DOHH2 (cell line): ENCODE measurements at regions not wholly inside any gene's neighbourhood (a gene's known extent, or its start where the extent isn't known, plus 50 kb on each side); places are given as distances from the start of the nearest gene placed in this dataset.

Source experiments
- H3F3A ChIP-seq: fragments of 200-600 bp; sonication (generic), shearing (Covaris generic); 2 replicates; pipeline ENCODE4 v1.6.0; 2016; ENCODE audit warnings: antibody characterized with exemption, mild to moderate bottlenecking; ENCODE audit not compliant: control insufficient read depth, insufficient read depth
- H3K27ac ChIP-seq: fragments of 200-600 bp; sonication (generic); 2 replicates; pipeline ENCODE4 v1.5.1; 2014; ENCODE audit warnings: low read depth, mild to moderate bottlenecking, low read length, moderate library complexity
- H3K27me3 ChIP-seq: fragments of 200-600 bp; sonication (generic); 2 replicates; pipeline ENCODE4 v1.6.1; 2014; ENCODE audit warnings: mild to moderate bottlenecking, low read length, mixed read lengths; ENCODE audit not compliant: control insufficient read depth
- H3K36me3 ChIP-seq: fragments of 200-600 bp; sonication (generic); 2 replicates; pipeline ENCODE4 v1.6.1; 2014; ENCODE audit warnings: mild to moderate bottlenecking, low read length, moderate library complexity, mixed read lengths; ENCODE audit not compliant: control insufficient read depth
- H3K4me1 ChIP-seq: fragments of 200-600 bp; sonication (generic); 2 replicates; pipeline ENCODE4 v1.6.1; 2014; ENCODE audit warnings: mild to moderate bottlenecking, low read length, mixed read lengths; ENCODE audit not compliant: control insufficient read depth
- H3K4me2 ChIP-seq: fragments of 200-600 bp; sonication (generic); 2 replicates; pipeline ENCODE4 v1.6.0; 2014; ENCODE audit warnings: mild to moderate bottlenecking, low read length, moderate library complexity
- H3K4me3 ChIP-seq: fragments of 200-600 bp; sonication (generic); 2 replicates; pipeline ENCODE4 v1.5.1; 2014; ENCODE audit warnings: mild to moderate bottlenecking, low read length, mixed read lengths
- H3K79me2 ChIP-seq: fragments of 200-600 bp; sonication (generic); 2 replicates; pipeline ENCODE4 v1.6.1; 2014; ENCODE audit warnings: mild to moderate bottlenecking, low read length, mixed read lengths; ENCODE audit not compliant: control insufficient read depth
- H3K9me2 ChIP-seq: fragments of 200-600 bp; sonication (generic); replicated peaks from 2 replicates; pipeline ENCODE4 v1.6.1; 2014; ENCODE audit warnings: mild to moderate bottlenecking, low read length, mixed read lengths; ENCODE audit not compliant: control insufficient read depth
- H3K9me3 ChIP-seq: fragments of 200-600 bp; sonication (generic); 2 replicates; pipeline ENCODE4 v1.6.1; 2014; ENCODE audit warnings: antibody characterized with exemption, low read length, mixed read lengths; ENCODE audit not compliant: control insufficient read depth, insufficient read depth
- H4K20me1 ChIP-seq: fragments of 200-600 bp; sonication (generic); 2 replicates; pipeline ENCODE4 v1.6.0; 2014; ENCODE audit warnings: low read depth, mild to moderate bottlenecking, antibody characterized with exemption, low read length, moderate library complexity; ENCODE audit not compliant: control insufficient read depth, insufficient read depth
- CTCF ChIP-seq: fragments of 200-600 bp; sonication (generic); IDR thresholded peaks from one replicate; pipeline ENCODE4 v1.5.1; 2014; ENCODE audit warnings: antibody characterized with exemption, mild to moderate bottlenecking, low read depth, low read length; ENCODE audit not compliant: poor library complexity, severe bottlenecking
- EZH2phosphoT487 ChIP-seq: fragments of 200-600 bp; sonication (generic); IDR thresholded peaks from 2 replicates; pipeline ENCODE4 v1.6.1; 2017; ENCODE audit warnings: borderline replicate concordance, mild to moderate bottlenecking, antibody characterized with exemption, low read length, moderate library complexity, mixed read lengths

- Histone ChIP-seq H3K9me3 (no peaks in the 10 kb centered on the region), H3F3A (no peaks in the 10 kb centered on the region), H3K4me3 (no peak overlapping the region), H3K27me3 (no peaks in the 10 kb centered on the region), H3K27ac (no peak overlapping the region), H3K79me2 (no peaks in the 10 kb centered on the region), H3K4me1 (no peaks in the 10 kb centered on the region), H4K20me1 (no peaks in the 10 kb centered on the region), H3K4me2 (no peak overlapping the region), H3K36me3 (no peaks in the 10 kb centered on the region), H3K9me2 (no peaks in the 10 kb centered on the region)
- no peak for TF ChIP-seq EZH2phosphoT487
- TF ChIP-seq CTCF: no peak
Measured at GRCh38 chr13:108368250-108368905, 98.9 kb downstream of the TNFSF13B start.

- Histone ChIP-seq H3K27ac (no peak overlapping the region), H3K79me2 (no peaks in the 10 kb centered on the region), H3K4me2 (no peak overlapping the region), H3K4me1 (no peaks in the 10 kb centered on the region), H3F3A (no peaks in the 10 kb centered on the region), H4K20me1 (no peaks in the 10 kb centered on the region), H3K4me3 (no peak overlapping the region), H3K36me3 (no peaks in the 10 kb centered on the region), H3K27me3 (no peaks in the 10 kb centered on the region), H3K9me3 (no peaks in the 10 kb centered on the region), H3K9me2 (no peaks in the 10 kb centered on the region)
- TF ChIP-seq EZH2phosphoT487: no peak
- no peak for TF ChIP-seq CTCF
Measured at GRCh38 chr13:108369412-108369811, 99.9 kb downstream of the TNFSF13B start.

GRCh38 chr13:108375034-108375433 is 105.5 kb downstream of the TNFSF13B start:
- no peaks in the 10 kb centered on the region for H4K20me1 ChIP-seq
- TF ChIP-seq EZH2phosphoT487 (no peak), CTCF (no peak)
- no peaks in the 10 kb centered on the region for H3K9me3 ChIP-seq
- H3K27ac ChIP-seq: no peak overlapping the region
- no peaks in the 10 kb centered on the region for H3K27me3 ChIP-seq
- H3K36me3 ChIP-seq: no peaks in the 10 kb centered on the region
- no peaks in the 10 kb centered on the region for H3K4me1 ChIP-seq
- H3K79me2 ChIP-seq: no peaks in the 10 kb centered on the region
- H3K4me2 ChIP-seq: no peak overlapping the region
- no peak overlapping the region for H3K4me3 ChIP-seq
- no peaks in the 10 kb centered on the region for H3K9me2 ChIP-seq
- H3F3A ChIP-seq: no peaks in the 10 kb centered on the region
